Karpas-422 (cell line): ENCODE measurements at regions not wholly inside any gene's neighbourhood (a gene's known extent, or its start where the extent isn't known, plus 50 kb on each side); places are given as distances from the start of the nearest gene placed in this dataset.

Experiments
- DNase-seq: peaks from one replicate; pipeline ENCODE4 v3.0.0-alpha.2; 2015
- H2AFZ ChIP-seq: fragments of 200-600 bp; sonication (generic); 2 replicates; pipeline ENCODE4 v1.6.1; 2014; ENCODE audit warnings: antibody characterized with exemption, low read length, mixed read lengths
- H3K27ac ChIP-seq: fragments of 200-600 bp; sonication (generic); 2 replicates; pipeline ENCODE4 v1.5.1; 2014; ENCODE audit warnings: mild to moderate bottlenecking, low read length, moderate library complexity
- H3K27me3 ChIP-seq: fragments of 200-600 bp; sonication (generic); 2 replicates; pipeline ENCODE4 v1.6.1; 2014; ENCODE audit warnings: low read length, mixed read lengths
- H3K36me3 ChIP-seq: fragments of 200-600 bp; sonication (generic); 2 replicates; pipeline ENCODE4 v1.6.1; 2014; ENCODE audit warnings: low read length, mixed read lengths; ENCODE audit not compliant: insufficient read depth
- H3K4me1 ChIP-seq: fragments of 200-600 bp; sonication (generic); 2 replicates; pipeline ENCODE4 v1.6.1; 2014; ENCODE audit warnings: mild to moderate bottlenecking, low read length, mixed read lengths
- H3K4me2 ChIP-seq: fragments of 200-600 bp; sonication (generic); 2 replicates; pipeline ENCODE4 v1.6.1; 2014; ENCODE audit warnings: low read length, low read depth, mild to moderate bottlenecking; ENCODE audit not compliant: poor library complexity, severe bottlenecking
- H3K4me3 ChIP-seq: fragments of 200-600 bp; sonication (generic); 2 replicates; pipeline ENCODE4 v1.5.1; 2014; ENCODE audit warnings: mild to moderate bottlenecking, antibody characterized with exemption, low read length, mixed read lengths
- H3K79me2 ChIP-seq: fragments of 200-600 bp; sonication (generic); 2 replicates; pipeline ENCODE4 v1.6.1; 2014; ENCODE audit warnings: mild to moderate bottlenecking, low read length, mixed read lengths
- H3K9ac ChIP-seq: fragments of 200-600 bp; sonication (generic); 2 replicates; pipeline ENCODE4 v1.6.0; 2014; ENCODE audit warnings: low read length
- H3K9me2 ChIP-seq: fragments of 200-600 bp; sonication (generic), shearing (Covaris generic); replicated peaks from 2 replicates; pipeline ENCODE4 v1.6.0; 2014; ENCODE audit warnings: mild to moderate bottlenecking, low read length, moderate library complexity; ENCODE audit not compliant: insufficient read depth
- H3K9me3 ChIP-seq: fragments of 300-700, 200-600 bp; sonication (generic); 2 replicates; pipeline ENCODE4 v1.6.1; 2014; ENCODE audit warnings: low read length, mixed read lengths
- H4K20me1 ChIP-seq: fragments of 200-600 bp; sonication (generic); 2 replicates; pipeline ENCODE4 v1.6.1; 2014; ENCODE audit warnings: mild to moderate bottlenecking, antibody characterized with exemption, low read length, low read depth; ENCODE audit not compliant: insufficient read depth

DNA sequence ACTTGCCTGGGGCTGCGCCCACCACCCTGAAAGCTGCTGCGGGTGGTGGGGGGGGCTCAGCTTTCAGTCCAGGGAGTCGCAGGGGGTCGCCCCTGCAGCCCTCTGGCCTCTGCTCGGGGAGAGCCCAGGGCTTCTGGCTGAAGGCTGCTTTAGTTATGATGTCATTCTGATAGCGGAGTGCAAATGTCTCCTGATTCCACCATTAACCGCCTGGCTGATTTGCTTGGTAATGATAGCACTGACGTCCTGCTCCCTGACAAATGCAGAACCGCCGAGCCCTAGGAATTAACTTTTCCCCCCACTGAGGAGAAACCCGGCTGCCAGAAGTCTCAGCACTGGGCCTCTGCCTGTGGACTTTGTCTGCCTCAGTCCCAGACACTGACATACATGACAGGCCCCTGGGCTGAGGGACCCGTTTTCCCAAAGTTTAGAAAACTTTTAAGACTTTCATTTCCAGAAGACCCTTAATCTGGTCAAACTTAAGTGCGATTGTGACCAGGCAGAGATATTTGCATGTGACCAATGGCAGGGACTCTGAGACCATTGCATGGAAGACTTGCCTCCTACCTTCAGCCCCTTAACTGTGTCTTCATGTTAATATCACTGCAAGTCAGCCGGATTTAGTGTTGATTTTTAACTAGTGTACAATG lies 142.5 kb upstream of the ZNF536 start:
- Histone ChIP-seq H3K79me2 (0 out of 2 replicates have a peak, but pooled peaks cover 8% of the 10 kb centered on the region), H4K20me1 (no peaks in the 10 kb centered on the region), H3K27ac (peak overlapping the region; percentile 85), H3K27me3 (no peaks in the 10 kb centered on the region), H3K4me3 (peak overlapping the region; percentile 67), H2AFZ (peak overlapping the region; percentile 41; the same call in 1 of the 2 replicates), H3K9ac (peak overlapping the region; percentile 72), H3K9me3 (no peaks in the 10 kb centered on the region), H3K9me2 (no peaks in the 10 kb centered on the region), H3K4me2 (peak overlapping the region; percentile 71), H3K36me3 (no peaks in the 10 kb centered on the region), H3K4me1 (peaks cover 61% of the 10 kb centered on the region)
- DNase-seq: peak; percentile 65

DNA sequence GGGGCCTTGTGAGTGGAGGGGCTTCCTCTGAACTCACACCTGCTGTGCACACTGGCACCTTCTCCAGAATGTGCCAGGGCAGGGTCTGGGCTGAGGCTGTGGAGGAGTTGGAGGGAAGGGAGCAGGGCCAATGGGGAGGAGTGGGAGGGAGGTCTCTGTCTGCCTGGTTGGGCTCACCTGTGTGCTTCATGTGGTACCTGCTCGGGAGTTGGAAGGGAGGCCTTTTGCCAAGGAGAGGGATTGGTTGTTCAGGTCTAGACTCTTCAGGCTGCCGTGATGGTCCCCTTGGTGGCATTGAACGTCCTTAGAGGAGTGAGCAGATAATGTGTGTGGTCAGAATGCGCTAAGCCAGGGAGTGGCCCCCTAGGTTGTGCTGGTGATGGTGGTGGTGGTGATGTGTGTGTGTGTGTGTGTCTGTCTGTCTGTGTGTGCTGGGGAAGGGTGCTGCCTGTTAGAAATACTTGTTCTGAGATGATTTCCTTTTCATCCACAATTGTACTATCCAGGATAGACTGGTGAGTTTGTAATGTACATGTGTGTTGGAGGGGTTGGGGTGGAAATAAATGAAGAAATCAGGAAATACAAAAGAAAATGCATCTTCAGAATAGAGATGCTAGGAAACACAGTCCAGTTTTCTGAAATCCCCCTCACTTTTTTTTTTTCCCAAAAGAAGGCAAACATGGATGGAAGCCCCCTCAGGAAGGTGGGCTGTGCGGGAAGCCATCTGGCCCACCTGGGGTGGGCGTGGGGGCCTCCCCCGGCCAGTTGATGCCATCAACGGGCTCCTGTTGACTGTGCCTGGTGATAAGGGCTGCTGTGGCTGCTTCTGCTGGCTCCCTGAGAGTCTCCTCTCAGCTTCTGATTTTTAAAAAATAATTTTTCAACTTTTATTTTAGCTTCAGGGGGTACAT lies 140.5 kb upstream of the ZNF536 start:
- H3K27me3 ChIP-seq: no peaks in the 10 kb centered on the region
- H3K36me3 ChIP-seq: no peaks in the 10 kb centered on the region
- 0 out of 2 replicates have a peak, but pooled peaks cover 8% of the 10 kb centered on the region for H3K79me2 ChIP-seq
- H3K27ac ChIP-seq: no peak overlapping the region; the same call in 1 of the 2 replicates
- H3K4me1 ChIP-seq: peaks cover 62% of the 10 kb centered on the region
- no peaks in the 10 kb centered on the region for H3K9me3 ChIP-seq
- H3K4me3 ChIP-seq: peak overlapping the region; percentile 18; the same call in 1 of the 2 replicates
- H4K20me1 ChIP-seq: no peaks in the 10 kb centered on the region
- H3K9me2 ChIP-seq: no peaks in the 10 kb centered on the region
- H3K4me2 ChIP-seq: peak overlapping the region; percentile 71
- DNase-seq: no peak
- peak overlapping the region; percentile 42 for H3K9ac ChIP-seq
- no peak overlapping the region for H2AFZ ChIP-seq

DNA sequence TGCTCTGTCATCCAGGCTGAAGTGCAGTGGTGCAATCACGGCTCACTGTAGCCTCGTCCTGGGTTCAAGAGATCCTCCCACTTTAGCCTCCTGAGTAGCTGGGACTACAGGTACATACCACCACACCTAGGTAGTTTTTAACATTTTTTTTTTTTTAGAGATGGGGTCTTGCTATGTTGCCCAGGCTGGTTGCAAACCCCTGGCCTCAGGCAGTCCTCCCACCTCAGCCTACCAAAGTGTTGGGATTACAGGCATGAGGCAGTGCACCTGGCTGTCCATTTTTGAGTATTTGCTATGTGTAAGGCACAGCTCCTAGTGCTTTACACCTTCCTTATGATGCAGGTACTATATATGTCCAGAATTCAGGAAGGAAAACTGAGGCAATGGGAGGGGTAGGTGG lies 138.8 kb upstream of the ZNF536 start:
- no peaks in the 10 kb centered on the region for H4K20me1 ChIP-seq
- no peak overlapping the region for H3K27ac ChIP-seq
- no peaks in the 10 kb centered on the region for H3K9me3 ChIP-seq
- H3K4me3 ChIP-seq: no peak overlapping the region
- H3K79me2 ChIP-seq: 0 out of 2 replicates have a peak, but pooled peaks cover 5% of the 10 kb centered on the region
- no peaks in the 10 kb centered on the region for H3K9me2 ChIP-seq
- no peak overlapping the region for H2AFZ ChIP-seq
- H3K4me1 ChIP-seq: peaks cover 60% of the 10 kb centered on the region
- H3K9ac ChIP-seq: no peak overlapping the region
- no peaks in the 10 kb centered on the region for H3K36me3 ChIP-seq
- no peak overlapping the region for H3K4me2 ChIP-seq
- DNase-seq: no peak
- H3K27me3 ChIP-seq: no peaks in the 10 kb centered on the region

DNA sequence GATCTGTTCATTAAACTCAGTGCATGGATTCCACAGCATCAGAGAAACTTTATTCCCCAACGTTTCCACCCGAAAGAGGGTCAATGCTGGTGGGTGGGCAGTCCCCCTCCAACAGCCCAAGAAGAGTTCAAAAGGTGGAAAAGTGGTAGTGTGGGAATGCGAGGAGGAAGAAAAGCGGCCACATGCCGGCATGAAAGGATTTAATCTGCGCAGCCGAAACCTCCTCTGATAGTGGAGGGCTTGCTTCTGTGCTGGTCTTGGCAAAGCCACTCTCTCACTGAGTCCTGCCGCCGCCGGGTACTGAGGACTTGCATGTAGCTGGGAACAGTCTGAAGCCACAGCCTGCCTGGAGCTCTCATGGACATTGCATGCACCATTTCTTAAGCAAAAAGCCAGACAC lies 136.2 kb upstream of the ZNF536 start:
- Histone ChIP-seq H2AFZ (no peak overlapping the region), H3K9me3 (no peaks in the 10 kb centered on the region), H3K27ac (no peak overlapping the region), H3K9ac (no peak overlapping the region), H3K9me2 (no peaks in the 10 kb centered on the region), H3K4me1 (peaks cover 42% of the 10 kb centered on the region), H3K79me2 (0 out of 2 replicates have a peak, but pooled peaks cover 5% of the 10 kb centered on the region), H4K20me1 (no peaks in the 10 kb centered on the region), H3K27me3 (no peaks in the 10 kb centered on the region), H3K36me3 (no peaks in the 10 kb centered on the region), H3K4me3 (no peak overlapping the region), H3K4me2 (no peak overlapping the region)
- no peak for DNase-seq

DNA sequence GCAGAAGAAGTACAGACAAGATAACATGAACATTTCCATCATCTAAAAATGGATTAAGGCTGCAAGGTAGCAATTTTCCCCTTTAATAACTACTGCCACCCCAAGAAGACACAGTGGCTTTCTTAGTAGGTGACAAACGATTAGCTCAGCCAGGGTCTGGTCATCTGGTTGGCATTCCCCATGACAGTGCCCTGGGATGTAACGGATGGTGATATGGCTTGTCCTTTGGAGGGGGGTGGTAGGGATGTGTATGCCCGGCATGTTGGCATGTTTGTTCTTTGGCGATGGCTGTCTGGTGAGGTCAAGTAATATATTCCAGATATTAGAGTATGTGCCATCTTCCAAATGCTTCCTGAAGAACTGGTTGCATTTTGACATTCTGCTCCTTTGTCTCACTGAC lies 135.6 kb upstream of the ZNF536 start:
- Histone ChIP-seq H3K4me2 (no peak overlapping the region), H2AFZ (no peak overlapping the region), H3K9me2 (no peaks in the 10 kb centered on the region), H3K79me2 (0 out of 2 replicates have a peak, but pooled peaks cover 3% of the 10 kb centered on the region), H4K20me1 (no peaks in the 10 kb centered on the region; the same call in 1 of the 2 replicates), H3K27ac (no peak overlapping the region), H3K9ac (no peak overlapping the region), H3K9me3 (no peaks in the 10 kb centered on the region), H3K4me3 (no peak overlapping the region), H3K4me1 (peaks cover 36% of the 10 kb centered on the region), H3K36me3 (no peaks in the 10 kb centered on the region), H3K27me3 (no peaks in the 10 kb centered on the region)
- DNase-seq: no peak

DNA sequence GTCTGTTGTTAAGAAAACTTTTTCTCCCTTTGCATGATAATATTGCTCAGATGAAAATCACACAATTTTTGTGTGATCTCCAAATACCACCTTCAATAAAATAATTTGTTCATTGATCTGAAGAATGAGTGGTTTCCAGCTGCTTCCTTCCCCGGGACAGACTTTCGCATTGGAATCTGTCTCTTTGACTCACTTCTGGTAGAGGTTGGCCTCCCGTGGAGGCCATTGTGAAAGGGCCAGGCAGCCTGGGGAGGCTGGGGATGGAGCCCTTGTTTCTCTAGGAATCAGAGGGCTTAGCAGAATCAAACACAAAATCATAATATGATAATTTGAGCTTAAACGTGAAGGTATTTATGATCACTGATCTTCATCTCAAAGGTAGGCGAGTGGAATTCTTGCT lies 135.0 kb upstream of the ZNF536 start:
- Histone ChIP-seq H3K4me1 (peaks cover 30% of the 10 kb centered on the region), H2AFZ (no peak overlapping the region), H3K36me3 (no peaks in the 10 kb centered on the region), H3K4me2 (no peak overlapping the region), H4K20me1 (no peaks in the 10 kb centered on the region; the same call in 1 of the 2 replicates), H3K27ac (no peak overlapping the region), H3K4me3 (no peak overlapping the region), H3K79me2 (no peaks in the 10 kb centered on the region), H3K27me3 (no peaks in the 10 kb centered on the region), H3K9ac (no peak overlapping the region), H3K9me3 (no peaks in the 10 kb centered on the region), H3K9me2 (no peaks in the 10 kb centered on the region)
- no peak for DNase-seq

DNA sequence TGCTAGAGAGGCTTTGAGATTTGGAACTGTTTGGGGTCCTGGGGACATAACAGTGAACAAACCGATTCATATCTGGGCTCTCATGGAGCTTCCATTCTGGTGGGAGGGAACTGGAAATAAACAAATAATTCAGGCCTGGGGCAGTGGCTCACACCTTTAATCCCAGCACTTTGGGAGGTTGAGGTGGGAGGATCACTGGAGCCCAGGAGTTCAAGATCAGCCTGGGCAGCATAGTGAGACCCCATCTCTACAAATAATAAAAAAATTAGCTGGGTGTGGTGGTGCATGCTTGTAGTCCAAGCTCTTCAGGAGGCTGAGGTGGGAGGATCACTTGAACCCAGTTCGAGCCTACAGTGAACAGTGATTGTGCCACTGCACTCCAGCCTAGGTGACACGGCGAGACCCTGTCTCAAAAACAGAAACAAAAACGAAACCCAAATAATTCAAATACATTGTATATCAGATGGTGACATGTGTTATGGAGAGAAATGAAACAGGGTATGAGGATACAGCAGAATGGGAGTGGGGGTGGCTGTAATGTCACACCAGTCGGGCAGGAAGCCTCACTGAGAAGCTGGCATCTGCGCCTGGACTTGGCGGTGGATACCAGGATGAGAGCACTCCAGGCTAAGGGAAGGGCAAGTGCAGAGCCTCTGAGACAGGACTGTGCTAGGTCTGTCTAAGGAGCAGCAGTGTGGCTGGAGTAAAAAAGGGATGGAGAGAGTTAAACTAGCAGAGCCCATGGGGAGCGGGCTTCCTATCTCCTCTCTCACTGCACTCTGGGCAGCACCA lies 131.1 kb upstream of the ZNF536 start:
- H3K79me2 ChIP-seq: no peaks in the 10 kb centered on the region
- H3K27me3 ChIP-seq: no peaks in the 10 kb centered on the region
- no peaks in the 10 kb centered on the region for H3K36me3 ChIP-seq
- H2AFZ ChIP-seq: no peak overlapping the region
- no peaks in the 10 kb centered on the region for H3K9me3 ChIP-seq
- H3K4me3 ChIP-seq: no peak overlapping the region
- no peak for DNase-seq
- H3K4me1 ChIP-seq: peaks cover 17% of the 10 kb centered on the region
- no peaks in the 10 kb centered on the region; the same call in 1 of the 2 replicates for H4K20me1 ChIP-seq
- no peak overlapping the region for H3K9ac ChIP-seq
- no peaks in the 10 kb centered on the region for H3K9me2 ChIP-seq
- H3K27ac ChIP-seq: no peak overlapping the region
- H3K4me2 ChIP-seq: no peak overlapping the region
